Endodermal cell (in vitro differentiated cells): ENCODE measurements at regions not wholly inside any gene's neighbourhood (a gene's known extent, or its start where the extent isn't known, plus 50 kb on each side); places are given as distances from the start of the nearest gene placed in this dataset.

Source experiments
- DNase-seq: peaks from one replicate; pipeline ENCODE4 v3.0.0-alpha.2; 2017
- H3K27ac ChIP-seq: 2 replicates; pipeline ENCODE4 v1.5.1; 2013; ENCODE audit warnings: mild to moderate bottlenecking, low read depth, low read length, moderate library complexity
- H3K27me3 ChIP-seq: 2 replicates; pipeline ENCODE4 v1.6.1; 2013; ENCODE audit warnings: mild to moderate bottlenecking, low read length, moderate library complexity; ENCODE audit not compliant: insufficient read depth, control insufficient read depth, poor library complexity, severe bottlenecking
- H3K36me3 ChIP-seq: 2 replicates; pipeline ENCODE4 v1.7.0; 2013; ENCODE audit warnings: mild to moderate bottlenecking, low read length, moderate library complexity; ENCODE audit not compliant: control insufficient read depth, insufficient read depth
- H3K4me1 ChIP-seq: one replicate; pipeline ENCODE4 v1.7.0; 2013; ENCODE audit warnings: low read length; ENCODE audit not compliant: control insufficient read depth, insufficient read depth
- H3K4me3 ChIP-seq: 2 replicates; pipeline ENCODE4 v1.5.1; 2013; ENCODE audit warnings: mild to moderate bottlenecking, low read length, moderate library complexity
- H3K9ac ChIP-seq: 2 replicates; pipeline ENCODE4 v1.6.1; 2013; ENCODE audit warnings: mild to moderate bottlenecking, low read length, moderate library complexity; ENCODE audit not compliant: poor library complexity, severe bottlenecking; ENCODE audit errors: extremely low read depth
- H3K9me3 ChIP-seq: 2 replicates; pipeline ENCODE4 v1.6.1; 2013; ENCODE audit warnings: mild to moderate bottlenecking, low read length, moderate library complexity; ENCODE audit not compliant: control insufficient read depth
- H3K27ac Mint-ChIP-seq: 2 replicates; pipeline ENCODE4 v1.8.0; 2020; ENCODE audit warnings: mixed read lengths
- H3K27me3 Mint-ChIP-seq: 2 replicates; pipeline ENCODE4 v1.8.0; 2021; ENCODE audit warnings: mild to moderate bottlenecking, mixed read lengths; ENCODE audit not compliant: insufficient read depth
- H3K36me3 Mint-ChIP-seq: 2 replicates; pipeline ENCODE4 v1.8.0; 2020; ENCODE audit warnings: low read depth, mixed read lengths
- H3K4me1 Mint-ChIP-seq: 2 replicates; pipeline ENCODE4 v1.8.0; 2020; ENCODE audit warnings: mixed read lengths
- H3K4me3 Mint-ChIP-seq: 2 replicates; pipeline ENCODE4 v1.8.0; 2020; ENCODE audit warnings: mild to moderate bottlenecking, moderate library complexity, mixed read lengths
- H3K9me3 Mint-ChIP-seq: 2 replicates; pipeline ENCODE4 v1.8.0; 2020; ENCODE audit warnings: mild to moderate bottlenecking, mixed read lengths
- WGBS, 2 experiments: methylation state at CpG; one replicate each; pipeline versions ENCODE4 v1.1.5 to v1.1.7; 2013; ENCODE audit warnings: missing lambda C conversion rate in 2 of 2, mixed read lengths in 1 of 2; ENCODE audit not compliant: insufficient coverage in 1 of 2, insufficient read length in 1 of 2; 5-methylcytosine and 5-hydroxymethylcytosine counted together
- TF ChIP-seq, protein P1 (sequence below): fragments of 200-600 bp; sonication (generic); conservative IDR thresholded peaks from 2 replicates; pipeline ENCODE4 v1.5.0; 2021; ENCODE audit warnings: antibody characterized with exemption, mild to moderate bottlenecking

DNA sequence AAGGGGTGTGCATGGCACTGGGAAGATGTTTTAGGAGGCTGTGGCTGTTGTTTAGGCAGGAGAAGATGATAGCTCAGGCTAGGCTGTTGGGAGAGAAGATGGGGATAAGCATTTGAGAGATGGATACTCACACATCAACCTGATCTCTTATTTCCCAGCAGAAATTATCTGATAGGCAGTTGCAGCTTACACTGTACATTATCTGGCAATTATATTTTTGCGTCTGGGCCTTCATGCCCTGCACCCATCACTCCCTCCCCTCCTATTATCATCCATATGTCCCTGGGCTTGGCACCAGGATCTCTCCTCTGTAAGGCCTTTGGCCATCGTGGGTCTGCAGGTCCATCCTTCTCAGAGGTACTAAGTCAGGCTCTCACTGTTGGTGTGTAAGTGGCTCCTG, 401.0 kb upstream of the EEF2KMT start:
- Mint-ChIP-seq H3K4me3 (no peak overlapping the region), H3K27ac (no peak overlapping the region), H3K9me3 (no peaks in the 10 kb centered on the region), H3K4me1 (no peaks in the 10 kb centered on the region), H3K27me3 (peaks cover 14% of the 10 kb centered on the region), H3K36me3 (no peaks in the 10 kb centered on the region)
- TF ChIP-seq, protein P1, sequence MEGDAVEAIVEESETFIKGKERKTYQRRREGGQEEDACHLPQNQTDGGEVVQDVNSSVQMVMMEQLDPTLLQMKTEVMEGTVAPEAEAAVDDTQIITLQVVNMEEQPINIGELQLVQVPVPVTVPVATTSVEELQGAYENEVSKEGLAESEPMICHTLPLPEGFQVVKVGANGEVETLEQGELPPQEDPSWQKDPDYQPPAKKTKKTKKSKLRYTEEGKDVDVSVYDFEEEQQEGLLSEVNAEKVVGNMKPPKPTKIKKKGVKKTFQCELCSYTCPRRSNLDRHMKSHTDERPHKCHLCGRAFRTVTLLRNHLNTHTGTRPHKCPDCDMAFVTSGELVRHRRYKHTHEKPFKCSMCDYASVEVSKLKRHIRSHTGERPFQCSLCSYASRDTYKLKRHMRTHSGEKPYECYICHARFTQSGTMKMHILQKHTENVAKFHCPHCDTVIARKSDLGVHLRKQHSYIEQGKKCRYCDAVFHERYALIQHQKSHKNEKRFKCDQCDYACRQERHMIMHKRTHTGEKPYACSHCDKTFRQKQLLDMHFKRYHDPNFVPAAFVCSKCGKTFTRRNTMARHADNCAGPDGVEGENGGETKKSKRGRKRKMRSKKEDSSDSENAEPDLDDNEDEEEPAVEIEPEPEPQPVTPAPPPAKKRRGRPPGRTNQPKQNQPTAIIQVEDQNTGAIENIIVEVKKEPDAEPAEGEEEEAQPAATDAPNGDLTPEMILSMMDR = no peak
- H3K36me3 ChIP-seq = no peaks in the 10 kb centered on the region
- 85 to 88% methylated on average over 1 to 2 of the region's 2 CpGs for WGBS, 2 experiments
- H3K4me3 ChIP-seq = no peak overlapping the region
- no peaks in the 10 kb centered on the region for H3K9me3 ChIP-seq
- no peak overlapping the region for H3K9ac ChIP-seq
- peaks cover 13% of the 10 kb centered on the region for H3K27me3 ChIP-seq
- H3K4me1 ChIP-seq = peaks cover 2% of the 10 kb centered on the region
- no peak for DNase-seq
- H3K27ac ChIP-seq = no peak overlapping the region

DNA sequence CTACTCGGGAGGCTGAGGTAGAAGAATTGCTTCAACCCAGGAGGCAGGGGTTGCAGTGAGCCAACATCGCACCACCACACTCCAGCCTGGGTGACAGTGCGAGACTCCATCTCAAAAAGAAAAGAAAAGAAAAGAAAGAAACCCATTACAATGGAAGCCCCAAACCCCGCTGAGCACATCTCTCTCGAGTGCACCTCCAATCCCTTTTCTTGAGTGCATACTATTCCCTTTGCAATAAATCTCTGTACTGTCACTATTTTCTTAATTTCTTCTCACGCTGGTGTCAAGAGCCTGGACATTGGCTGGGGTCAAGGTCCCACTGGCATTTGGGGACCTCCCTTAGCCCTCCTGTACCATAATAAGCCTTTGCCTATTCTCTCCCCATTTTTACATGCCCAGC, 398.4 kb upstream of the EEF2KMT start:
- H3K4me1 Mint-ChIP-seq = no peaks in the 10 kb centered on the region
- H3K27ac Mint-ChIP-seq = no peak overlapping the region
- Histone ChIP-seq H3K4me1 (no peaks in the 10 kb centered on the region), H3K27me3 (peaks cover 13% of the 10 kb centered on the region), H3K9ac (no peak overlapping the region), H3K27ac (no peak overlapping the region), H3K36me3 (no peaks in the 10 kb centered on the region), H3K4me3 (no peak overlapping the region), H3K9me3 (no peaks in the 10 kb centered on the region)
- 93 to 100% methylated on average over 3 to 6 of the region's 6 CpGs for WGBS, 2 experiments
- peaks cover 19% of the 10 kb centered on the region for H3K27me3 Mint-ChIP-seq
- no peaks in the 10 kb centered on the region for H3K36me3 Mint-ChIP-seq
- DNase-seq = no peak
- no peaks in the 10 kb centered on the region for H3K9me3 Mint-ChIP-seq
- TF ChIP-seq, protein P1 = no peak
- H3K4me3 Mint-ChIP-seq = no peak overlapping the region

GRCh38 chr16:5490499-5490898, 392.9 kb upstream of the EEF2KMT start:
- Mint-ChIP-seq H3K27ac (no peak overlapping the region), H3K9me3 (no peaks in the 10 kb centered on the region), H3K4me1 (no peaks in the 10 kb centered on the region), H3K36me3 (no peaks in the 10 kb centered on the region), H3K4me3 (no peak overlapping the region), H3K27me3 (peaks cover 25% of the 10 kb centered on the region)
- Histone ChIP-seq H3K9ac (no peak overlapping the region), H3K27ac (no peak overlapping the region), H3K27me3 (peaks cover 42% of the 10 kb centered on the region), H3K4me1 (no peaks in the 10 kb centered on the region), H3K4me3 (no peak overlapping the region), H3K36me3 (no peaks in the 10 kb centered on the region), H3K9me3 (no peaks in the 10 kb centered on the region)
- peak; percentile 87 for DNase-seq
- TF ChIP-seq, protein P1 = peak; percentile 99
- 31 to 40% methylated on average over 10 to 18 of the region's 18 CpGs for WGBS, 2 experiments
